HepG2 (cell line): ENCODE measurements at regions not wholly inside any gene's neighbourhood (a gene's known extent, or its start where the extent isn't known, plus 50 kb on each side); places are given as distances from the start of the nearest gene placed in this dataset.

Experiments
- ATAC-seq: fragments of 200-7000 bp; cut with Tn5 transposase; 3 replicates; pipeline ENCODE4 v1.9.1; 2020; ENCODE audit warnings: mild to moderate bottlenecking, moderate library complexity
- BruUV-seq: library from RNA; stranded (reverse); fragments of 400-500 nt; replicated peaks from 2 replicates; lab custom pipeline; 2021; lab: Mats Ljungman, UMichigan
- CTCF ChIA-PET: fragments of 300-600 bp; formaldehyde crosslinking; extraction: SDS; loops from one replicate; lab custom pipeline; 2021; ENCODE audit warnings: low total read pairs, inconsistent platforms, low intra/inter-chr PET ratio; lab: Yijun Ruan, JAX
- POLR2A ChIA-PET: fragments of 350-600 bp; sonication (Branson Sonifier 250); formaldehyde crosslinking; loops from one replicate; lab custom pipeline; 2020; ENCODE audit warnings: antibody characterized with exemption, inconsistent platforms; lab: Yijun Ruan, JAX
- DNase-seq: peaks from one replicate; pipeline ENCODE4 v3.0.0-alpha.2; 2015; ENCODE audit warnings: low spot score
- FAIRE-seq: peaks from 3 replicates; lab custom pipeline; 2011; peaks lifted over from hg19 to GRCh38; lab: Jason Lieb, UNC
- H2AFZ ChIP-seq: one replicate; pipeline ENCODE4 v1.6.1; 2011; ENCODE audit warnings: low read length, inconsistent platforms
- H3K27ac ChIP-seq: fragments of 300-600 bp; 3 replicates; pipeline ENCODE4 v1.8.0; 2011; ENCODE audit warnings: mixed run types, mild to moderate bottlenecking, mixed read lengths, low read length, inconsistent platforms; ENCODE audit not compliant: insufficient read depth; ENCODE audit errors: extremely low read length
- H3K27me3 ChIP-seq, 2 experiments: fragments of 200-600 bp in 1 of 2; 2 replicates in 1 of 2; 3 replicates in 1 of 2; pipeline versions ENCODE4 v1.6.0 to v1.8.0; 2011; ENCODE audit warnings: low read length in 2 of 2, mild to moderate bottlenecking in 2 of 2, moderate library complexity in 2 of 2, inconsistent platforms in 1 of 2; ENCODE audit not compliant: insufficient read depth in 2 of 2, control insufficient read depth in 1 of 2
- H3K36me3 ChIP-seq, 2 experiments: fragments of 200-600 bp in 1 of 2; replicated peaks in 1 of 2; 2 replicates in 1 of 2; 3 replicates in 1 of 2; pipeline versions ENCODE4 v1.5.1 to v1.8.0; 2011; ENCODE audit warnings: low read length in 2 of 2, inconsistent platforms in 1 of 2; ENCODE audit not compliant: insufficient read depth in 2 of 2, control insufficient read depth in 1 of 2
- H3K4me1 ChIP-seq: 2 replicates; pipeline ENCODE4 v1.5.1; 2012; ENCODE audit warnings: low read length, inconsistent platforms; ENCODE audit not compliant: insufficient read depth
- H3K4me2 ChIP-seq: 2 replicates; pipeline ENCODE4 v1.6.0; 2011; ENCODE audit warnings: low read depth, low read length, inconsistent platforms
- H3K4me3 ChIP-seq, 3 experiments: fragments of 200-600 bp in 1 of 3; sonication (generic), shearing (Covaris generic) in 1 of 3; replicated peaks in 1 of 3; 2 replicates each; pipeline ENCODE4 v1.5.1; 2011 to 2016; ENCODE audit warnings: low read length in 3 of 3, inconsistent platforms in 2 of 3, low read depth in 2 of 3, mild to moderate bottlenecking in 2 of 3, control low read depth in 1 of 3, mixed read lengths in 1 of 3; ENCODE audit not compliant: insufficient read depth in 1 of 3
- H3K79me2 ChIP-seq: one replicate; pipeline ENCODE4 v1.6.1; 2011; ENCODE audit warnings: low read length, inconsistent platforms; ENCODE audit not compliant: insufficient read depth
- H3K9ac ChIP-seq: 2 replicates; pipeline ENCODE4 v1.6.0; 2011; ENCODE audit warnings: mild to moderate bottlenecking, low read depth, low read length, inconsistent platforms; ENCODE audit not compliant: insufficient read depth
- H3K9me3 ChIP-seq: 2 replicates; pipeline ENCODE4 v1.5.1; 2012; ENCODE audit warnings: mild to moderate bottlenecking, low read length
- H4K20me1 ChIP-seq: 2 replicates; pipeline ENCODE4 v1.6.0; 2011; ENCODE audit warnings: inconsistent platforms, mild to moderate bottlenecking, low read length, moderate library complexity; ENCODE audit not compliant: insufficient read depth
- NFKB2 ChIP-seq: sonication (generic); formaldehyde crosslinking; IDR thresholded peaks from 2 replicates; pipeline ENCODE4 v1.4.0; 2020; ENCODE audit warnings: missing genetic modification reagents, borderline replicate concordance
- TFDP1 ChIP-seq: IDR thresholded peaks from 2 replicates; pipeline ENCODE4 v1.6.1; 2016; ENCODE audit warnings: missing compliant biosample characterization, missing genetic modification reagents, borderline replicate concordance
- ZBTB37 ChIP-seq: sonication (generic); formaldehyde crosslinking; IDR thresholded peaks from 2 replicates; pipeline ENCODE4 v1.4.0; 2020; ENCODE audit warnings: mild to moderate bottlenecking, missing genetic modification reagents
- ZNF329 ChIP-seq: sonication (generic); formaldehyde crosslinking; IDR thresholded peaks from 2 replicates; pipeline ENCODE4 v1.9.0; 2021; ENCODE audit warnings: low read depth, mild to moderate bottlenecking, missing genetic modification reagents
- ZNF776 ChIP-seq: sonication (generic); formaldehyde crosslinking; IDR thresholded peaks from 2 replicates; pipeline ENCODE4 v1.4.0; 2020; ENCODE audit warnings: mild to moderate bottlenecking, missing genetic modification reagents
- WGBS: methylation state at CpG from one replicate; pipeline ENCODE4 v1.1.6; 2017; ENCODE audit warnings: low lambda C conversion rate; 5-methylcytosine and 5-hydroxymethylcytosine counted together
- in situ Hi-C: cut with HindIII; loops from 2 replicates; pipeline ENCODE4 v1.10.0; 2017; ENCODE audit warnings: low pct_unique_long_range_greater_than_20kb; ENCODE audit not compliant: extremely low pct_ligation_motif_present
- intact Hi-C: fragments of 100-400 bp; cut with micrococcal nuclease; formaldehyde crosslinking; loops from one replicate; pipeline ENCODE4 v1.10.0; 2022; ENCODE audit not compliant: unreplicated experiment

GRCh38 chr2:136665736-136666135, 99.6 kb upstream of the THSD7B start (continued):
- TF ChIP-seq NFKB2 (CRISPR knock-in tag) (no peak), TFDP1 (CRISPR knock-in tag) (no peak), ZNF776 (CRISPR knock-in tag) (no peak)

- 29% methylated on average over 10 of the region's 10 CpGs for WGBS
- H3K4me1 ChIP-seq = no peaks in the 10 kb centered on the region
- DNase-seq (no peak), ATAC-seq (no peak), FAIRE-seq (no peak)
- no peak overlapping the region for H2AFZ ChIP-seq
- no peak overlapping the region for H3K9ac ChIP-seq
- ChIA-PET CTCF (no interaction called here), POLR2A (no interaction called here)
- H3K36me3 ChIP-seq = no peaks in the 10 kb centered on the region
- no peak overlapping the region for H3K4me2 ChIP-seq
- intact Hi-C loops (no loop called here), in situ Hi-C loops (no loop called here)
- H3K27me3 ChIP-seq = no peaks in the 10 kb centered on the region
- BruUV-seq = no TSS peak
- no peaks in the 10 kb centered on the region for H3K79me2 ChIP-seq
- no peak overlapping the region for H3K4me3 ChIP-seq
- no peaks in the 10 kb centered on the region for H4K20me1 ChIP-seq
- TF ChIP-seq ZBTB37 (CRISPR knock-in tag) (no peak), ZNF329 (CRISPR knock-in tag) (no peak)
- no peaks in the 10 kb centered on the region for H3K9me3 ChIP-seq
- H3K27ac ChIP-seq = no peak overlapping the region
These were observed 100.5 kb upstream of the THSD7B start for GRCh38 chr2:136664713-136665405.
